ENCODE measurements at regions not wholly inside any gene's neighbourhood (a gene's known extent, or its start where the extent isn't known, plus 50 kb on each side); places are given as distances from the start of the nearest gene placed in this dataset.
A peak's percentile ranks its signal among the peaks of the same experiment; 100 is the strongest.

- no peak for DNase-seq (ENCODE audit: low spot score)
- H3K27me3 ChIP-seq: no peaks in the 10 kb centered on the region
- TF ChIP-seq CTCF (IDR thresholded peaks at IDR 0.05): no peak
- no peaks in the 10 kb centered on the region for H3K9me3 ChIP-seq
- H3K36me3 ChIP-seq: no peaks in the 10 kb centered on the region
- no peaks in the 10 kb centered on the region for H3K4me1 ChIP-seq
- no peak overlapping the region for H3K27ac ChIP-seq
- H3K4me3 ChIP-seq: no peak overlapping the region
Observed at GRCh38 chr10:20999699-21000098, 102.6 kb upstream of the NEBL start.

- H3K27ac ChIP-seq: no peak overlapping the region
- H3K27me3 ChIP-seq: no peaks in the 10 kb centered on the region
- no peak for TF ChIP-seq CTCF (IDR thresholded peaks at IDR 0.05)
- H3K9me3 ChIP-seq: no peaks in the 10 kb centered on the region
- no peaks in the 10 kb centered on the region for H3K4me1 ChIP-seq
- DNase-seq (ENCODE audit: low spot score): no peak
- no peaks in the 10 kb centered on the region for H3K36me3 ChIP-seq
- no peak overlapping the region for H3K4me3 ChIP-seq
Observed at GRCh38 chr10:20998036-20998435, 100.9 kb upstream of the NEBL start.

- Histone ChIP-seq H3K36me3 (no peaks in the 10 kb centered on the region), H3K4me3 (peak overlapping the region; percentile 17 to 32), H3K27me3 (no peaks in the 10 kb centered on the region), H3K4me1 (no peaks in the 10 kb centered on the region), H3K27ac (peak overlapping the region in 1 of 2 donors; percentile 46), H3K9me3 (no peaks in the 10 kb centered on the region)
- no peak for TF ChIP-seq CTCF (IDR thresholded peaks at IDR 0.05)
- no peak for DNase-seq (ENCODE audit: low spot score)
Observed at GRCh38 chr10:20995123-20995987, 98.2 kb upstream of the NEBL start.

- TF ChIP-seq CTCF (IDR thresholded peaks at IDR 0.05): no peak
- Histone ChIP-seq H3K4me3 (no peak overlapping the region), H3K27me3 (no peaks in the 10 kb centered on the region), H3K4me1 (no peaks in the 10 kb centered on the region), H3K27ac (no peak overlapping the region), H3K36me3 (no peaks in the 10 kb centered on the region), H3K9me3 (no peaks in the 10 kb centered on the region)
- no peak for DNase-seq (ENCODE audit: low spot score)
Observed at GRCh38 chr10:20993830-20994527, 96.9 kb upstream of the NEBL start.

GRCh38 chr10:20993389-20993788 lies 96.3 kb upstream of the NEBL start:
- no peaks in the 10 kb centered on the region for H3K36me3 ChIP-seq
- no peaks in the 10 kb centered on the region for H3K9me3 ChIP-seq
- no peak overlapping the region for H3K4me3 ChIP-seq
- H3K27me3 ChIP-seq: no peaks in the 10 kb centered on the region
- no peak for DNase-seq (ENCODE audit: low spot score)
- H3K4me1 ChIP-seq: no peaks in the 10 kb centered on the region
- H3K27ac ChIP-seq: no peak overlapping the region
- TF ChIP-seq CTCF (IDR thresholded peaks at IDR 0.05): no peak

Measured in right atrium auricular region (tissue), 2 donors.